KG1 (cell line): ENCODE measurements at regions not wholly inside any gene's neighbourhood (a gene's known extent, or its start where the extent isn't known, plus 50 kb on each side); places are given as distances from the start of the nearest gene placed in this dataset.
"Not testable (repeated sequence)": the region's sequence is repeated elsewhere in the genome, so short reads cannot be mapped to it uniquely, and the experiment has no call there.

Experiments
- DNase-seq: peaks from one replicate; lab custom pipeline; 2025; lab: John Stamatoyannopoulos, UW

DNA sequence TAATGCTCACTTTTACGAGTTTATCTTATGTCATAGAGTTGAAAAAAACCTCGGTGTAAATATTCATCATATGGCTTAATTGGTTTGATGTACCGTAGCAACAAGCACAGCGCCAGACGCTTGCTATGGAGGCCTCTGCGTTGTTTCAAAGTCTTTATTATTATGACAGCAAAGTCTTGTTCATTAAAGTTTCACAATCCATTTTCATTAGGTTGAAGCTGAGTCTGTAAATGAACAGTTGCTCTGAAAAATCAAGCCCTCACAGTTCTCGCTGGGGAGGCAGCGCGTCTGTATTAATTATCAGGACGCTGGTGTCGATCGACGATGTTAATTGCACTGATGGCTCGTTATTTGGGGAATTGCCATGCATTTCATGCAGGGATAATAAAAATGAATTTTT, 185.6 kb downstream of the INSC start:
- no peak for DNase-seq

DNA sequence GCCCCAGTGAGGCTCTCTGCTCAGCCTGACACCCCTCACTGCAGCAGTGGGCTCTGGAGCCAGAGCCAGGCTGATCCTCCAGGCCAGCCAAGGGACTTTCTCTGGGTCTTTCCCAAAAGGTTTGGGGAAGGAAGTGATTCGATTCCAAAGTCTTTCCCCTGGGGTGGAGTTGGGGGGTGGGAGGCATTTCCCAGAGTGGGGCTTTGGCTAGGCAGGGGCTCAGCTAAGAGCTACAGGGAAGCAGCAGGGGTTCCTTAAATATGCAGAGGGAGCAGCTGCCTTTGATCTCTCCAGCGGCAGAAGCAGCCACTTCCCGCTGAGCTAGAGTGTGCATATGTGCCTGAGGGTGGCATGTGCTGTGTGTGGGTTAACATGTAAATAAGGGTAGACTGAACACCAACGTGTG, 192.9 kb downstream of the INSC start:
- DNase-seq: no peak

- no peak for DNase-seq
Measured at GRCh38 chr11:15308840-15309239, 194.1 kb downstream of the INSC start.

DNA sequence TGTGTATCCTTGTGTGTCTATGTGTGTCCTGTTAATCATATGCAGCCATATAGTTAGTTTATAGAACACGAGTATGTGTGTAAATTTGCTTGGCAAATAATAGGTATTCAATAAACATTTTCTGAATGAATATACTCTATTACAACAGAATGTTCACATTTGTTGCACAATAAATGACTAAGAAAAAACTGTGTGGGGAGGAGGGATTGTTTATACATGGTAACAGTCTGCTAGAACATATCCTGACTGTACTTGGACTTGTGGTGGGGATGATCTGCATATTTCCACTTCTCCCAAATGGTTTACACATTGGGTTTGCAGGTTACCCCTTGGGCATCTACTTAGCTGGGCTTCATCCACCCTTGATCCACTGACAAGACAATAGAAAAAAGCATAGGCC, 194.6 kb downstream of the INSC start:
- DNase-seq: no peak

DNA sequence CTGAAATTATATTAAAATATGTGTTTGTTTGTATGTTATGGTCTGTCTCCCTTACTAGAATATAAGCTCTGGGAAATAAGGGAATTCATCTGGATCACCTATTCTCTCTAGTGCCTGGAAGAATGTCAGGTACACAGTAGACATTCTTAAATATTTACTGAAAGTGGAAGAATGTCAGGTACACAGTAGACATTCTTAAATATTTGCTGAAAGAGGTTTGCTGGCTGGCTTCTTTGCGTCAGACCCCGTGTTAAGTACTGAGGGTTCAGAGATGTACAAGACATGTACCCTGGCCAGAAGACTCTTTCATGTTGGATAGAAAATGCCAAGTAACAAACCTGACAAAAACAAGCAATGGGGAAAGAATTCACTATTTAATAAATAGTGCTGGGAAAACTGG, 199.1 kb downstream of the INSC start:
- no peak for DNase-seq

GRCh38 chr11:15318814-15319213, 204.1 kb downstream of the INSC start:
- no peak for DNase-seq

GRCh38 chr11:15326520-15326919, 211.8 kb downstream of the INSC start:
- no peak for DNase-seq

GRCh38 chr11:15327786-15328231, 213.1 kb downstream of the INSC start:
- no peak for DNase-seq

GRCh38 chr11:15333407-15333806, 218.7 kb downstream of the INSC start:
- no peak for DNase-seq

DNA sequence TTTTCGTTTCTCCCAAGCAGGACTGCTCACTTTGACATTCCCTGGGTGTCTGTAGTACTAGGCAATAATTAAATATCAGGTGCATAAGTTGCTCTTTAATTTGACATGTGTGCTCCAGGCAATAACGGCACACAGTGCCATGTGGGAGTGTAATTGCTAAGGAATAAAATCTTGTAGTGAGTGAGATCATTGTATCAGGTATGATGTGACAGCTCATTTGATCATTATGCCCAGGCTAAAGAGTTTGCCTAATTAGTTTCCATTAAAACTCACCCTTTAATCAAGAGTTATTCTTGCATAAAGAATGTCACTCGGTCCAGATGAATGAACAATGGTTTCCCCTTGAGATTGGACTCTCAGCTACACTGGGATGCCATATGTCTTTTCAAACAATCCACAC, 220.0 kb downstream of the INSC start:
- no peak for DNase-seq

DNA sequence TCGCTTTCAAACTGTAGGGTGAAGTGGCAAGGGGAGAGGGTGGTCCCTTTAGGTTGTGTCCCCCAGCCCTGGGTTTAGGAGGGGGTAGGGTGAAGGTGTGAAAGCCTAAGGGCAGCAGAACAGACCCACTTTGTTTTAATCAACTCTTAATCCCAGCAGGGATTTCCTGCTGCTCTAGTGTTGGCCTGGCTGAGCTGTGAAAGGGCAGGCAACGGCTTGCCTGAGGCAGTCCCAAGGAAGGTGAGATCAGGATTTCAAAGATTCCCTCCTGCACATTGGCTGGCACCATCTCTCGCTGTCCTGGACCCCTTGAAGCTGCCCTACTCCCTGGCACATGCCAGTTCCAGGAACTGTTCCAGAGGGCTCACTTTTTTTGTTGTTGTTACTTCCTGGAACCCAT, 221.3 kb downstream of the INSC start:
- DNase-seq: no peak

- no peak for DNase-seq
Measured at GRCh38 chr11:15339302-15339701, 224.6 kb downstream of the INSC start.

DNA sequence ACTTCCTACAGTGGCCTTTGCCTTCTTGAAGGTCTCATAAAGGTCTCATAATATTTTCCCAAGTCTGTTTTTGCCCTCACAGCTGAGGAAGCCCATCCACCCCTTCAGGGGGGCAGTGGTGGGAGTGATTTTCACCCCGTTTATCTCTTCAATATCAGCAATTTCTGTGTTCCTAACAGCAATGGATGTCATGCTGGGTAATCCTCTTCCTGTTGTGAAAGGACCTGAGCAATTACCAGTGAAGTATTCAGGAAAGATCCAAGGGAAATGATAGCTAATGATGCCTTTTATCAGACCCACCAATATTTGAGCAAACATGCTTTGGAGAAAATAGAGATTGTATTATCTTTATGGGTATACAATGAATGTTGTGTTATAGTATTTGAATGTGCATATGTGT, 226.9 kb downstream of the INSC start:
- DNase-seq: no peak

- no peak for DNase-seq
Measured at GRCh38 chr11:15342163-15342562, 227.4 kb downstream of the INSC start.

- DNase-seq: no peak
Measured at GRCh38 chr11:15346907-15347306, 232.2 kb downstream of the INSC start.

- DNase-seq: no peak
Measured at GRCh38 chr11:15347969-15348734, 233.4 kb downstream of the INSC start.

GRCh38 chr11:15349413-15349812, 234.7 kb downstream of the INSC start:
- DNase-seq: no peak

- DNase-seq: no peak
Measured at GRCh38 chr11:15361316-15361715, 246.6 kb downstream of the INSC start.

DNA sequence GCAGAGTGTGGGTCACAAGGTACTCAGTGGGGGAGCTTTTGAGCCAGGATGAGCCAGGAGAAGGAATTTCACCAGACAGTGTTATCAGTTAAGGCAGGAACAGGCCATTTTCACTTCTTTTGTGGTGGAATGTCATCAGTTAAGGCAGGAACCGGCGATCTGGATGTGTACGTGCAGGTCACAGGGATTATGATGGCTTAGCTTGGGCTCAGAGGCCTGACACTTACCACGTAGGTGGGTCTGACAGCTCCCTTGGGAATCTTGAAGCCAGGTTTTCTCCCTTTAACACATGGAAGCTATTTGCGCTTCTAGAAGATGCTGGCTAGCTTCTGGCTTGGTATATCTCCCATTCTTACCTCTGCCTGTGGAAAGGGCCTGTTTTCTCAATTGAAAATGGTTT, 250.6 kb downstream of the INSC start:
- DNase-seq: not testable (repeated sequence)

DNA sequence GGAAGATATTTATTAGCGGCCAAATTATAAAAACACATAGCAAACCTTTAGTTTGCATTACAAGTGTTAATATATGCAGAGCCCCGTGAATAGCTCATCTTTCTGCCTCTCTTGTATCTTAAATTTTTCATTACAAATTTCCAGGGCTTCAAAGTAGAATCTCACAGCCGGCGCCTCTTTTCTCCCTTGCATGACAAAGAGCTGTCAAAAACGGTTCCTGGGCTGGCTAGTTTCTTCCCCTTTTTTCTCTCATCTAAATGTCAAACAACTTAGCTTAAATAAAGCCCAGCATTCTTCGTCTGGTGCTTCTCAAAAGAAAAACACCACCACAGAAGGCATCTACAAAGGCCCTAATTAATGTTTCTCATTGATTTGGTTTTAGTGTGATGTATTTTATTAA, 253.0 kb downstream of the INSC start:
- DNase-seq: no peak

GRCh38 chr11:15370495-15371147, 255.9 kb downstream of the INSC start:
- DNase-seq: no peak

DNA sequence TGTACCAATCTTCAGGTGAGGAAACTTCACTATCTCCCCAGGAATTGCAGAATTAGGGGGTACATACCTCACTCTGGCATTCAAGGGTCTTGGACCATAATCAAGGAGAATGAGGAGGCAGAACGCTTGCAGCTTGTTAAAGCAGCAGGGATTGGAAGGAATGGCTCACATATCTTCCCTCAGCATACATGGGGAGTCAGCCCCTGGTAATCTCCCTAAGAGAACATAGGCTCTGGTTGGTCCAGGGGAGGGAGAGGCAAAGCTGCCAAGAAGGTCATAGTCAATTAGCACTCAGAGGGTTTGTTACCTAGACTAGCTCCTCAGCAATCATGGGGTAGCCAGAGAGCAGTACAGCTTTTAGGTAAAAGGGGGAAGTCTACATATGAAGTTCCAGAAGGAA, 256.8 kb downstream of the INSC start:
- DNase-seq: no peak

DNA sequence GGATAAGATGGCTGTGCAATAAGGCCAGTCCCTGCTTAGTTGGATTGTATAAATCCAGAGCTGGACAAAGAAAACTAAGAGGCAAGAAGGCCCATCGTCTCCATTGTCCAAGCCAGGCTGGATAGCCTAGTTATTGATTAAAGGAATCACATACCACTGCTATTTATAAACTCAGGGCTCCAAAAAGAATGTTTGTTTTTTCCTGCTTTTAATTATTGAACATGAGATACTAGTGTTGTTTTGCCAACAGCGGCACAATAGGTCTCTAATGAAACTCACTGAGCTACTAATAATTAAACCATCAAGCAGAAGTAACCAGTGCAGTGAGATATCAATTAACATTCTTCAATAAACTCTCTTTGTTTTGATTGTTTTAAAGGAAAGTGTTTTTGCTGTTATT, 259.7 kb downstream of the INSC start:
- no peak for DNase-seq

DNA sequence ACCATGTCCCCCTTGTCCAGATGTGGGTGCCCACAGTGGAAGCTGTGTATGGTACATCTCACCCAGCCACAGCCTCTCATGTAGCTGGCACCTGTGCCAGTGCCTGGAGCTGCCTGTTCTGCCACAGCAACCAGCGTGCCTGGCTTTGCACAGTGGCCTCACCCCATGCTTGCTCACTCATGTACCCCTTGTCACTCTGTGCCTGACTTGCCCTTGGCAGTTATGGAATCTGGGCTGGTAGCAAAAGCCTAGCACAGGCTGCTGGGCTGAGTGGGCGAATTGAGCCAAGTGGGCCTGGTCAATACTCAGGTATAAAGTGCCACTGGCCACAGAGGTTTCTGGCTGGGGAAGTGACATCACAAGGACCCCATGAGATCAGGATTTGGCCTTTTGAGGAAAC, 264.2 kb downstream of the INSC start:
- DNase-seq: no peak
